SK-MEL-5 (cell line): ENCODE measurements at regions not wholly inside any gene's neighbourhood (a gene's known extent, or its start where the extent isn't known, plus 50 kb on each side); places are given as distances from the start of the nearest gene placed in this dataset.

Source experiments
- DNase-seq: peaks from one replicate; pipeline ENCODE4 v3.0.0-alpha.2; 2016; ENCODE audit warnings: low read depth, low spot score
- in situ Hi-C: cut with HindIII; loops from 2 replicates; pipeline ENCODE4 v1.10.0; 2016; ENCODE audit warnings: low sequenced_read_pairs, high pct_unique_total_duplicates, low pct_unique_long_range_greater_than_20kb

DNA sequence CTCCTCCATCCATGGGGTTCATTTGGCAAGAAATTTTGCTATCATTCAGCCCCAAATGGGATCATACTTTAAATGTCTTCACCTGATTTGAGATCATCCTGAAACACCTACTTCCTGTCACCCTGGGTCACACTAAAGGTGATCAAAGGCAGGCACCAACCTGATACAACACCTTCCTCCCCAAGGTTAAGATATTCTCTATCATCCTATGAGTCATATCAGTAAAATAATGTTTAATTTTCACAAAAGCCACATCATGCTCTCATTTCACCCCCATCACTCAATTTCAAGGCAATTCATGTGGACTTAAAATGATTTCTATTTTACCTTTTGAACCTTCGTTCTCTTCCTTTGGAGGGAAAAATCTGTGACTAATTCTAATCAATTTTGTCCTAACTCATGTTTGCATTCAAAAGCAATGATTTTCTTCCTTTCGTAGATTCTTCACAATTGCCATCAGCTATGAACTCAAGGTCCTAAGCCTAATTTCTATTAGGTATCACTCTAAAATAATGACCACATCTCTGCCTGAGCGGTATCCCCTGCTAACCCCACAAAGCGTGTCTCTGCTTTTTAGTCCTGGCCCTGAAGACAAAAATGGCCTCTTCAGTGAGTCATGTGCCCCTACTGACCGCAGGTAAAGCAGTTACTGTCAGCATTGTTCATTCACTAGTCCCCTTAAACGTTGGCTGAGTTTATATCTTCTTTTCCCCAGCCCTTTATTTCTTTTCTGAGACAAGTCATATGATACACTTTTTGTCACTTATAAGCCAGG is 139.0 kb downstream of the SPRY2 start:
- DNase-seq = no peak
- in situ Hi-C loops = no loop called here

DNA sequence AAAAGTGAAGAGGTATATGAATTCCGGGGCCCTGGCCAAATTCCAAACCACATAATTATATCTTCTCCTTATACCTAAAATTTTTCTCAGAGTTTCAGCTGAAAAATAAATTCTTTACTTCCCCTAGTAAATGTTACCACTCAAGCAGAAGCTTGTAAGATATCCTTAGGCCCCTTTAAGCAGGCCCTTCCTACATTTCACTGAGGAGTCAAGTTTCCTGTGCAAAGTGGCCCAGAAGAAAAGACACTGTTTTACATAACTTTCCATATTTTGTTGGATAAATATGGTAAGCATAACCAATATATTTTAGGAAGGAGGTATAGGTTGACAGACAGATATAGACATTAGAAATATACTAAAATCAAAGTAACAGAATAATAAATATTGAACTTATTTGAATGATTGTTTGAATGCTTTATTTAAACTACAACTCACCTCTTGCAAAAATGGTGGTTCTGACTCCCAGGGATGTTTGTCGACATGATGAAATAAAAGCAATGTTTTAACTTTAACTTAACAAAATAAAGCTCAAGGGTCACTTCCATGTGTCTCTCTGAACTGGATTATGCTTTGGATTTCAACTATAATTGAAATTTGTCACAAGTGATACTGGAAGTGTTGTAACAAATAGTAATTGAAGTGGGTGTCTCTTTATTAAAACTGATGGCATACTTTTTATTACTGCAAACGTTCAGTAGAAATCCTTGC is 141.2 kb downstream of the SPRY2 start:
- in situ Hi-C loops = no loop called here
- DNase-seq = no peak

DNA sequence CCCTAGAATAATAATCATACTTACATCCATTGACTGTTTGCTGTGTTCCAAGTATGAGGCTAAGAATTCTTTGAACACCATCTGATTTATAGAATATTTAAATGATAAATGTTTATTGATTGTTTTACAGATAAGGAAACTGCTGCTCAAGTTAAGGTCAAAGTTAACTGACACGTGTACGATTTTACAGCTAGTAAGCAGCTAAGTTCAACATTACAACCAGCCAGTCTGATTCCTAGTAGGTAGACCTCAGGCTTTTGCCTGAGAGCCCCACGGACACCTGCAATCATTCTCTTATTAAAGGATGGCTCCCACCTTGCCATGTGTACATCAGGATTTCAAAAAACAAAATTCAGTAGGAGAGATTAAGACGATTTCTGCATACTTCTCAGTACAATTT is 141.9 kb downstream of the SPRY2 start:
- no peak for DNase-seq
- in situ Hi-C loops = no loop called here

DNA sequence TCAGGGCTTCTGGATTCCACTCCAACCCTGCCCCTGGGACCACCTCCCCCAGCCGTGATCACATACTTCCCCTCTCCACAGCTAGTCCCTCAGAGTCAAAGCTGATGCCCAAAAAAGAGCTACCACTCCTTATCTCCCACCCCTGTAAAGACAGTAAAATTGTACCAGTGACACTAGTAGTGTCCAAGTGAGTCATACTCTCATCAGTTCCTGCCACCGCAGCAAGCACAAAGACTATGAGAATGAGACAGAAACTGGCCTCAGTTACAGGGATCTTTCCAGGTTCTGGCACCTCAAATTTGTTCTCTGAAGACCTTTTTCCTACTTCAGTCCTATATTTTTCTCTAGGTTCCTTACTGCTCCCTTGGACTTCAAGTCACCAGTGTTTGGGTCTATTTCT is 144.2 kb downstream of the SPRY2 start:
- in situ Hi-C loops = no loop called here
- DNase-seq = no peak

DNA sequence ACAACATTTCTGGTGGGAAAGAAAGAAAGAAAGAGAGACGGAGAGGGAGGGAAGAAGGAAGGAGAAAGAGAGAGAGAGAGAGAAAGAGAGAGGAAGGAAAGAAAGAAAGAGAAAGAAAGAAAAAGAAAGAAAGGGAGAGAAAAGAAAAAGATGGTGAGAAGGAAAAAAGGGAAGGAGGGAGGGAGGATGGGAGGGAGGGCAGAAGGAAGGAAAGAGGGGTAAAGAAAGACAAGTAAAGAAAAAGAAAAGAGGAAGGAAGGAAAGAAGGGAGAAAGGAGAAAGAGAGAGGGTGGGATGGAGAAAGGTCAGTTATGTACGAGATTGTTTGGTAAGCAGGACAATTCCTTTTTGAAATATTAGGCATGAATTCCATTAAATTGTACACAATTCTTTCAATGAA is 145.3 kb downstream of the SPRY2 start:
- in situ Hi-C loops = no loop called here

DNA sequence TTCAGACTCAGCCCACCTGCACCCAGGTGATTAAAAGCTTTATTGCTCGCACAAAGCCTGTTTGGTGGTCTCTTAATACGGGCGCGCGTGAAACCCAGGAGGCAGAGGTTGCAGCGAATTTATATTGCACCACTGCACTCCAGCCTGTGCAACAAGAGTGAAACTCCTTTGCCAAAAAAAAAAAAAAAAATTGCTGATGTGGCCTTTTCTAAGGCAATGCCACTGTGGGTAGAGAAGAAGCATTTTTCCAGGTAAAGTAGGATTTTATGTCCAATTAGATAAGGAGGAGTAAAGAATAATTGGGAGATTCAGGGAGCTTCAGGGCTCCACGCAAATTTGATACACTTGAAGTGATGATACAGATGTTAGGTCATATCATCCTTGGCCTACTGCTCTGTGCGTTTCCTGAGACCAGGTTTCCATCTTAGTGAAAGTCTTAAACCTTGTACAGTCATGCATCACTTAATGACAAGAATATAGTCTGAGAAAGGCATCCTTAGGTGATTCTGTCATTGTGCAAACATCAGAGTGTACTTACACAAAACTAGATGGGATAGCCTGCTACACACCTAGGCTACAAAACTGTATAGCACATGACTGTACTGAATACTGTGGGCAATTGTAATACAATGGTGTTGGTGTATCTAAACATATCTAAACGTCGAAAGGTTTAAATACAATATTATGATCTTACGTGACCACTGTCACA is 150.9 kb downstream of the SPRY2 start:
- DNase-seq = no peak
- in situ Hi-C loops = no loop called here

More for the DNA sequence above, 145.3 kb downstream of the SPRY2 start:
- no peak for DNase-seq

DNA sequence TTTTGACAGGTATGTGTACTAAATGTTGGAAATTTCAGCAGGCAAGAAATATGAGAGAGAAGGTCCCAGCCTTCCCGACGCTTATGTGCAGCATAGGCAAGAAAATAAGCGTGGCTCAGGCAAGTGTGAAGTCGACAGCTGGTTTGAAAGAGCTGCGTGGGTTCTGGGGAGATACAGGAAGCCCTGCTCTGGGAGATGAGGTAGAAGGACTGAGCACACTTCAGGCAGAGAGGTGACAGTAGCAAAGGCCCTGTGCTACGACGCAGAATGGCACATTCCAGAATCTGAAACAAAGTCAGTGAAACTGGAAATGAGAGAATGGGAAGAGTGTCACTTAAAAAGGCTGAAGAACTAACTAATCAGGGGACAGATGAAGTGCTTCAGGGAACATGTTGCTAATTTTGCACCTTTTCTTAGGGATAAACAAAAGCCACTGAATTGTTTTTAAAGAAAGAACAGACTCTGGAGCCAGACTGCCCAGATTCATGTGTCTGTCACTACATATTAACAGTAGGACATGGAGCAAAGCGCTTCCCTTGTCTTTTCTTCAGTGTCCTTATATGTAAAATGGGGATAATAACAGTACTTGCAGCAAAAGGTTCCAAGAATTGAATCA is 160.1 kb downstream of the SPRY2 start:
- no peak for DNase-seq
- in situ Hi-C loops = no loop called here

DNA sequence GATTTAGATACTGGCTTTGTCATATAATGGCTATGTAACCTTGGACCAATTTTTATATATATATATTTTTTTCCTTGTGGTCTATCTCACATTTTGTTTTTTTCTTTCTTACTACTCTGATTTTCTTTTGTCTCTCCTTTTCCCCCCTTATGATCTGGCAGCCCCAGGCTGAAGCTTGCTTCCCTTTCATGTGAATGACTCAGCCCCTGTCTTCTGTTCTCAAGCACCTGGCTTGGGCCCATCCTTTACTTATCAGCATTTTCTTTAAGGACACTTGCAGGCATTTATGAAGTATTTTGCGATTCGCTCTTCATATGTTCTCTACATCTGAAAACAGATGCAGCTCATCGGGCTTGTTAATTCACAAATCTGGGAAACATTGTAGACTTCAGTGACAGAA is 163.6 kb downstream of the SPRY2 start:
- DNase-seq = no peak
- in situ Hi-C loops = no loop called here

DNA sequence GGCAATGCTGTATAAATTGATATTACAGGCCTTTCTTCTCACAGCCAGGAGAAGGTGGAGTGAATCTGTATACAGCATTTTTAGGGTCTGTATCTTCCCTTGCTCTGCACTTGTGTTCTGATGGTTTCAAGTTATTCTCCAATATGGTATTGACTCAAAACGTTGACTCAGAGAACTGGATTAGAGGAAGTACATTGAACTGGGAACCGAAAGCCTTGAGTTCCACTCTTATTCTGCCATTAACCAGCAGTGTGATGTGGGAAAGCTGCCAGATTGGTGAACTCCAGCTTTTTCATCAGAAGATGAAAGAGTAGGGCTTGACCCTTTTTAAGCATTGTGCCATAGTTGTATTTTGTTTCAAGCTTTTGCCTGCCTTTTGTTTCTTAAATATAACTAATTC is 167.7 kb downstream of the SPRY2 start:
- no peak for DNase-seq
- in situ Hi-C loops = no loop called here

DNA sequence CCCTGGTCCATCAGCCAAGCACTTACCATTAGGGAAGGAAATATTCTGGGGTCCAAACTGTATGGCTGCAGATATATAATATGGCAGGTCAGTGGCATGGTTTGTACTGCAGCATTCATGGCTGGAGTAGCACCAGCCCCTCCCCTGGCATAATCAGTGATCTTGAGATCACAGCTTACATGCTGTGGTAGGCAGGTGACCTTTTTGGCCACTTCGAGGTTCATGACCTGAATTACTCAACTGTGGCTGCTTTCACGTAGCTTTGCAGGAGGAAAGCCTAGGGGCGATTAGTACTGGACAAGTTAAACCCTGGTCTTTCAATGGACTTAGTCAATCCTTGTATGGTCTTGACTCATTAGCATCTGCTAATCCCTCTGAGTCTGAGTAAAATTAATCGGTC is 169.8 kb downstream of the SPRY2 start:
- DNase-seq = peak; percentile 38
- in situ Hi-C loops = no loop called here

DNA sequence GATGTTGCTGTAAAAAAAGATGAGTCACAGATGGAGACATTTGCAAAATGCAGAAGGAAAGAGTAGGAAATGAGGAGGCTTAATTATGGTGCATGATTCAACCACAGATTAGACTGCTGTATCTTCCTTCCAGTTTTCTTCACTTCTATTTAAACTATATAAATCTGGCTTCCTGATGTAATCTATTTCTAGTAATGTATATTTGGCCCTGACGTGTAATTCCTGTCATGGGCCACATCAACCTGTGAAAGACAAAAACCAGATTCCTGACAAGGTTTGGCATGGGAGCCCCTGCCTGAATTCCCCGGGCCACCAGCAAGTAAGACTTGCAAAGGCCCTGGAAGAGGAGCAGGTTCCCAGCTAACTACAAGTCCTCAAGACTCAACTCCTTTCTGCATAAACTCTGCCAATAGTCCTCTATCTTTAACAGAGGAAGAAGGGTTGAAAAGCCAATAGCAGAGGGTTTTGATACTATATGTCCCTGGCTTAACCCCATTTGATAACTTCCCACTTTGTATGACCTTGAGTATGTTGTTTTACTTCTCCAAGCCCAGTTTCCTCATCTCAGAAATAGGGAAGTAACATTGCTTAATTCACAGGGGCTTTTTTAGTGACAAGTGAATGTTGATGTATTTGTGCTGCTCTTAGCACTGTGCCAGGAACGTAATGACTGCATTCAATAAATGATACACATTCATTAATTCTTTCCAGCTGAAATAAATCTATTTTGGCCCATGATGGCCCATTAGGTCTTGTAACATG is 172.7 kb downstream of the SPRY2 start:
- no peak for DNase-seq
- in situ Hi-C loops = no loop called here

DNA sequence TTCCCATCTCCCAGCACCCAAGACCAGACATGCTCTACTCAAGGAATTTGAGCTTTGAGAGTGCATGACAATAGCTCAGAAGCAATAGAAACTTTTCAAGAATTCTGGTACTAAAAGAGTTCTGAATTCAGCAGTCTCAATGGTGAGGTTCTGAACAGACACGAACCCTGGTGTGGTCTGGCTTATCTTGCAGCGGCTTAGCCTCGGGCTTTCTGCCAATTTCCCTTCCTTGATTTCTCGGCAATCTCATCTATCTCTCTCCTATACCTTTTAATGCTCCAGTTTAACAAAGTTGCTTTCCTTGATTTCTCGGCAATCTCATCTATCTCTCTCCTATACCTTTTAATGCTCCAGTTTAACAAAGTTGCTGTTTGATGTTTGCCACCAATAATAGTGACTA is 174.6 kb downstream of the SPRY2 start:
- DNase-seq = no peak
- in situ Hi-C loops = no loop called here

DNA sequence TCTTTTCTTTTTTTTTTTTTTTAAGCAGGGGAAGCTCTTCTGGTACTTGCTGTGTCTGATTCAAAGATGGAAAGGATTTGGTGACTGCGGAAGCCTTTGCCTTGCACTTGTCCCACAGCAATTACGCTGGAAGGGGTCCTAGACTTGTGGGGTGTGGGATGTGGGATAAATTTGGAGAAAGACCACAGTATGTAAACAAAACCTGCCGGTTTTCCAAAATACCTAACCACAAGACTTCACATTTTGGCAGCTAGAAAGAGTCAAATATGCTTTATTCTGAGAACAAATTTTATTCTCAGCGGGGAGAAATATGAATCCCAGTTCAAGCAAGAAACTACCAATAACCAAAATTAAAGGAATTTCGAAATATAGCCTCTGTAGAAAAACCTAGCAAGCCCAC is 176.5 kb downstream of the SPRY2 start:
- in situ Hi-C loops = no loop called here
- no peak for DNase-seq

DNA sequence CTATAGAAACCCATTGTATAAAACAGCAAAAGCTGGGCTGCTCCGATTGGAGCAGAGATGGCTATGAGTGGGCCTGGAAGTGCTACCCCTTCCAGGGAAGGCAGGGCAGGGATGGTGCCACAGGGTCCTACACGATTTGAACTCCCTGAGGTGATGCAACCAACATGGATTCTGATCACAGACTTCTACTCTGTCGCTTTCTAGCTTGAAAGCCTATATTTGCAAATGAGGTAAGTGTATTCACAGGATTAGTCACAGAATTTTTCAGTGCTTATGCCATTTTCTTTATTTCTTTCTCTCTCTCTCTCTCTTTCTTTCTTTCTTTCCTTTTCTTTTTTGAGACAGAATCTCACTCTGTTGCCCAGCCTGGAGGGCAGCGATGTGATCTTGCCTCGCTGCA is 179.0 kb downstream of the SPRY2 start:
- no peak for DNase-seq

DNA sequence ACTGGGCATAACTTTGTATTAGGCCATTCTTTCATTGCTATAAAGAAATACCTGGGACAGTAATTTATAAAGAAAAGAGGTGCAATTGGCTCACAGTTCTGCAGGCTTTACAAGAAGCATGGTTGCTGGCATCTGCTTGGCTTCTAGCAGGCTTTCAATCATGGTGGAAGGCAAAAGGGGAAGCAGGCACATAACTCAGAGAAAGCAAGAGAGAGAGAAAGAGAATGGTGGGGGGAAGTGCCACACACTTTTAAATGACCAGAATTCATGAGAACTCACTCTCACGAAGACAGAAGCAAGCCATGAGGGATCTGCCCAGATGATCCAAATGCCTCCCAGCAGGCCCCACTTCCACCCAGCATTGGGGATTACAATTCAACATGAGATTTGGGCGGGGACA is 179.7 kb downstream of the SPRY2 start:
- in situ Hi-C loops = no loop called here
- no peak for DNase-seq

More for the DNA sequence above, 179.0 kb downstream of the SPRY2 start:
- in situ Hi-C loops = no loop called here

DNA sequence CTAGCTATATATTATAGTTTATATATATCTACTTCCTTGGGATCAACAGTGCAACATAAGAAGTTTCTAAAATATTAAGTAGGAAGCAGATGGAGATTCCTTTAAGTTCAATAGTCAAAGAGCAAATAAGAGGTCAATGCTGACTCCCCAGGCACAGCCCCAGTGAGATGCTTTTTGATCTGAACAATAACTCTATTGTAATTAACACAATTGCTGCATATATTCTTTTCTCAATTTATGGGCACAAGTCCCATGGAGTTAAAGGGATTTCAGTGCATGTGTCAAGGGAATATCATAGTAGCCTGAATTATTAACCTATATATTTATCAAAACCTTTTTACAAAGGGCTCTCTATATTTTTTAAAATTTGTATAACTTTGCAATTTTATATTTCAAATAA is 180.8 kb downstream of the SPRY2 start:
- in situ Hi-C loops = no loop called here

DNA sequence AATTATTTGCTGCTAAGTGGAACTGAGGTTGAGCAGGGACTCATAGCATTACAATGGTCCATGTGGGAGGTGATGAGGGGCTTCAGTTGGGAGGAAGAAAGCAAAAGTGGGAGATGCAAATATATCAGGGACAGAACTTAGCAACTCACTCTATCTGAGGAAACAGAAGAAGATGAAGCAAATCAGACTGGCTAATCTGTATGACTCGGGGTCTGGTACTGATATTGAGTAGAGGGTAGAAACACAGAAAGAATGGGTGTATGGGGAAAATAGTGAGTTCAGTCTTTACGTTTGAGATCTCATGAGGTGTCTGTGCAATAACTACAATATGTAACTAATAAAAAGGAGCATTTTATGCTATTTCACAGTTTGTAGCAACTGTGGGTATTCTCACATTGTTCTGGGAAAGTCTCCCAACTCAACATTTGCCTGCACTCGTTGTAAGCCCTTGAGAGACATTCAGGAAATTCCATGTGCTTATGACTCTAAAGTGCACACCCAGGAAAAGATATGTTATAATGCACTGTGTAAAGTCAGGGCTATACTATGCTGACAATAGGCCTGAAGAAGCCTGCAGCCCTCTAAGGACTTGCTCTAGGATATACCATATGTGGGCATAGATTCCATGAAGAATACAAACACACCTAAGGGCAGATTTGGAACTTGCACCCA is 183.5 kb downstream of the SPRY2 start:
- in situ Hi-C loops = no loop called here

More for the DNA sequence above, 180.8 kb downstream of the SPRY2 start:
- peak; percentile 17 for DNase-seq

More for the DNA sequence above, 183.5 kb downstream of the SPRY2 start:
- DNase-seq = no peak
